H1 (cell line): ENCODE measurements at regions not wholly inside any gene's neighbourhood (a gene's known extent, or its start where the extent isn't known, plus 50 kb on each side); places are given as distances from the start of the nearest gene placed in this dataset.
A peak's percentile ranks its signal among the peaks of the same experiment; 100 is the strongest.

Experiments
- CTCF ChIA-PET: fragments of 300-600 bp; sonication (Branson Sonifier 250); formaldehyde crosslinking; loops from one replicate; lab custom pipeline; 2021; ENCODE audit not compliant: partially characterized antibody; lab: Charles Lee
- POLR2A ChIA-PET: fragments of 300-600 bp; sonication (Branson Sonifier 250); formaldehyde crosslinking; loops from one replicate; lab custom pipeline; 2021; ENCODE audit warnings: inconsistent platforms; ENCODE audit not compliant: partially characterized antibody; lab: Charles Lee
- DNase-seq, 2 experiments: peaks; one replicate each; pipeline versions ENCODE4 v3.0.0 to v3.0.0-alpha.2; 2010 to 2022; ENCODE audit warnings: low spot score in 2 of 2, low read depth in 1 of 2, mixed read lengths in 1 of 2
- FAIRE-seq: peaks from 2 replicates; lab custom pipeline; 2011; peaks lifted over from hg19 to GRCh38; lab: Jason Lieb, UNC
- H2AFZ ChIP-seq: 2 replicates; pipeline ENCODE4 v1.8.1; 2012; ENCODE audit warnings: low read length, inconsistent platforms
- H2AK5ac ChIP-seq: 2 replicates; pipeline ENCODE4 v1.6.1; 2013; ENCODE audit warnings: low read depth, low read length
- H2BK120ac ChIP-seq: replicated peaks from 2 replicates; pipeline ENCODE3; 2013; ENCODE audit warnings: low read depth, low read length, inconsistent platforms
- H2BK12ac ChIP-seq: 2 replicates; pipeline ENCODE4 v1.6.1; 2013; ENCODE audit warnings: low read depth, low read length
- H2BK15ac ChIP-seq: 2 replicates; pipeline ENCODE4 v1.6.1; 2013; ENCODE audit warnings: low read length
- H2BK20ac ChIP-seq: 2 replicates; pipeline ENCODE4 v1.6.1; 2013; ENCODE audit warnings: low read length
- H2BK5ac ChIP-seq: 2 replicates; pipeline ENCODE4 v1.6.1; 2013; ENCODE audit warnings: low read depth, low read length
- H3K14ac ChIP-seq: 2 replicates; pipeline ENCODE4 v1.6.1; 2013; ENCODE audit warnings: inconsistent platforms; ENCODE audit not compliant: insufficient read length
- H3K18ac ChIP-seq: 2 replicates; pipeline ENCODE4 v1.6.1; 2013; ENCODE audit warnings: low read length; ENCODE audit errors: extremely low read depth
- H3K23ac ChIP-seq: 2 replicates; pipeline ENCODE4 v1.6.1; 2013; ENCODE audit warnings: inconsistent platforms; ENCODE audit not compliant: insufficient read length
- H3K23me2 ChIP-seq: 2 replicates; pipeline ENCODE4 v1.6.1; 2013; ENCODE audit warnings: low read depth, low read length
- H3K27ac ChIP-seq: 2 replicates; pipeline ENCODE4 v1.6.1; 2011; ENCODE audit warnings: low read depth, low read length, inconsistent platforms
- H3K27me3 ChIP-seq, 4 experiments: replicated peaks in 1 of 4; 1 replicate in 1 of 4; 2 replicates in 3 of 4; pipeline versions ENCODE4 v1.6.1 to v1.8.1; 2011 to 2013; ENCODE audit warnings: low read length in 3 of 4, mild to moderate bottlenecking in 3 of 4, inconsistent platforms in 2 of 4, mixed read lengths in 2 of 4, moderate library complexity in 1 of 4; ENCODE audit not compliant: control insufficient read depth in 3 of 4, insufficient read depth in 3 of 4; ENCODE audit errors: extremely low read depth in 1 of 4
- H3K36me3 ChIP-seq, 4 experiments: 2 replicates each; pipeline versions ENCODE4 v1.6.1 to v1.8.1; 2011 to 2013; ENCODE audit warnings: mild to moderate bottlenecking in 4 of 4, low read length in 3 of 4, moderate library complexity in 2 of 4, control low read depth in 1 of 4, inconsistent platforms in 1 of 4; ENCODE audit not compliant: insufficient read depth in 4 of 4, control insufficient read depth in 2 of 4
- H3K4ac ChIP-seq: replicated peaks from 2 replicates; pipeline ENCODE3; 2013; ENCODE audit warnings: low read length, low read depth, mixed read lengths, inconsistent platforms; ENCODE audit not compliant: insufficient read length
- H3K4me1 ChIP-seq, 4 experiments: replicated peaks in 1 of 4; 1 replicate in 1 of 4; 2 replicates in 3 of 4; pipeline versions ENCODE4 v1.6.1 to v1.8.1; 2011 to 2013; ENCODE audit warnings: low read length in 3 of 4, inconsistent platforms in 2 of 4, mixed read lengths in 1 of 4; ENCODE audit not compliant: insufficient read depth in 4 of 4, control insufficient read depth in 3 of 4
- H3K4me2 ChIP-seq, 2 experiments: 2 replicates each; pipeline versions ENCODE4 v1.6.1 to v1.8.1; 2011 to 2013; ENCODE audit warnings: low read depth in 2 of 2, low read length in 2 of 2, control low read depth in 1 of 2, inconsistent platforms in 1 of 2, mild to moderate bottlenecking in 1 of 2; ENCODE audit not compliant: insufficient read depth in 1 of 2
- H3K4me3 ChIP-seq, 4 experiments: fragments of 200-600, 300-600 bp in 1 of 4; sonication (generic), shearing (Covaris generic), sonication (Bioruptor Twin) in 1 of 4; 2 replicates each; pipeline versions ENCODE4 v1.5.1 to v1.8.1; 2011 to 2016; ENCODE audit warnings: low read length in 4 of 4, low read depth in 3 of 4, control low read depth in 2 of 4, inconsistent platforms in 2 of 4, mild to moderate bottlenecking in 2 of 4, mixed read lengths in 1 of 4, moderate library complexity in 1 of 4; ENCODE audit not compliant: insufficient read depth in 2 of 4; ENCODE audit errors: extremely low read depth in 1 of 4
- H3K56ac ChIP-seq: replicated peaks from 2 replicates; pipeline ENCODE3; 2013; ENCODE audit warnings: low read depth, mild to moderate bottlenecking, mixed read lengths, low read length, inconsistent platforms; ENCODE audit not compliant: insufficient read length
- H3K79me1 ChIP-seq: 2 replicates; pipeline ENCODE4 v1.6.1; 2013; ENCODE audit warnings: low read depth, low read length, control low read depth
- H3K79me2 ChIP-seq, 2 experiments: 2 replicates each; pipeline versions ENCODE4 v1.6.1 to v1.8.1; 2012 to 2013; ENCODE audit warnings: low read length in 2 of 2, mild to moderate bottlenecking in 2 of 2, inconsistent platforms in 1 of 2; ENCODE audit not compliant: insufficient read depth in 2 of 2, control insufficient read depth in 1 of 2
- H3K9ac ChIP-seq, 4 experiments: replicated peaks in 1 of 4; 1 replicate in 1 of 4; 2 replicates in 3 of 4; pipeline versions ENCODE4 v1.6.1 to v1.8.1; 2011 to 2013; ENCODE audit warnings: low read depth in 3 of 4, low read length in 3 of 4, control low read depth in 2 of 4, mild to moderate bottlenecking in 2 of 4, moderate library complexity in 2 of 4, inconsistent platforms in 1 of 4; ENCODE audit errors: extremely low read depth in 1 of 4
- H3K9me3 ChIP-seq, 2 experiments: 2 replicates each; pipeline versions ENCODE4 v1.6.1 to v1.8.1; 2012 to 2013; ENCODE audit warnings: mild to moderate bottlenecking in 2 of 2, moderate library complexity in 2 of 2, control low read depth in 1 of 2, inconsistent platforms in 1 of 2, low read depth in 1 of 2, low read length in 1 of 2, mixed read lengths in 1 of 2; ENCODE audit not compliant: insufficient read depth in 2 of 2
- H4K20me1 ChIP-seq, 2 experiments: replicated peaks in 1 of 2; 2 replicates each; pipeline versions ENCODE3 to v1.8.1; 2011 to 2013; ENCODE audit warnings: inconsistent platforms in 2 of 2, low read length in 2 of 2, mild to moderate bottlenecking in 1 of 2; ENCODE audit not compliant: insufficient read depth in 2 of 2, control insufficient read depth in 1 of 2
- H4K5ac ChIP-seq: 2 replicates; pipeline ENCODE4 v1.6.1; 2013; ENCODE audit warnings: low read length, low read depth, mixed read lengths, inconsistent platforms; ENCODE audit not compliant: insufficient read length
- H4K8ac ChIP-seq: 2 replicates; pipeline ENCODE4 v1.8.0; 2013; ENCODE audit warnings: mild to moderate bottlenecking, moderate library complexity, low read length, inconsistent platforms; ENCODE audit not compliant: insufficient read depth; ENCODE audit errors: extremely low read depth
- H4K91ac ChIP-seq: replicated peaks from 2 replicates; pipeline ENCODE3; 2013; ENCODE audit warnings: low read length, mixed read lengths, inconsistent platforms; ENCODE audit not compliant: insufficient read length
- ATF2 ChIP-seq: IDR thresholded peaks from 2 replicates; pipeline ENCODE4 v1.6.1; 2012; ENCODE audit warnings: low read length, inconsistent platforms
- CBX5 ChIP-seq: fragments of 300-800, 300-1000 bp; sonication (generic); IDR thresholded peaks from 2 replicates; pipeline ENCODE4 v1.7.1; 2016; ENCODE audit warnings: antibody characterized with exemption, low read length, low read depth
- HDAC6 ChIP-seq: IDR thresholded peaks from one replicate; pipeline ENCODE4 v1.7.1; 2012; ENCODE audit warnings: low read depth, mild to moderate bottlenecking, inconsistent platforms, low read length, moderate library complexity
- MAX ChIP-seq: IDR thresholded peaks from 2 replicates; pipeline ENCODE4 v1.6.1; 2012; ENCODE audit warnings: inconsistent platforms
- POU5F1 ChIP-seq: IDR thresholded peaks from 2 replicates; pipeline ENCODE4 v1.6.1; 2011; ENCODE audit warnings: low read depth, mild to moderate bottlenecking, low read length, moderate library complexity
- RBBP5 ChIP-seq: IDR thresholded peaks from 2 replicates; pipeline ENCODE4 v1.7.1; 2012; ENCODE audit warnings: low read depth, mild to moderate bottlenecking, inconsistent platforms, low read length, moderate library complexity, borderline replicate concordance
- WGBS, 2 experiments: shearing (Covaris generic) in 1 of 2; methylation state at CpG; one replicate each; pipeline versions ENCODE4 v1.1.6 to v1.1.7; 2013 to 2015; ENCODE audit warnings: low lambda C conversion rate in 2 of 2, mixed read lengths in 2 of 2, inconsistent platforms in 1 of 2, low coverage in 1 of 2, missing lambda C conversion rate in 1 of 2; ENCODE audit not compliant: insufficient replicate concordance in 2 of 2, insufficient coverage in 1 of 2, insufficient read length in 1 of 2; ENCODE audit errors: extremely low coverage in 1 of 2, missing lambda C conversion rate in 1 of 2; 5-methylcytosine and 5-hydroxymethylcytosine counted together

- FAIRE-seq = no peak
- TF ChIP-seq CBX5 (no peak), MAX (no peak), ATF2 (no peak), POU5F1 (no peak), HDAC6 (no peak), RBBP5 (no peak)
These were observed 334.9 kb upstream of the AJAP1 start for GRCh38 chr1:4319496-4319895.

More at GRCh38 chr1:4319496-4319895, 334.9 kb upstream of the AJAP1 start:
- DNase-seq = no peak
- Histone ChIP-seq H3K4me3 (no peak overlapping the region), H3K56ac (no peak overlapping the region), H4K5ac (no peak overlapping the region), H2AK5ac (no peak overlapping the region), H2BK5ac (no peak overlapping the region), H2BK15ac (no peak overlapping the region), H3K9ac (no peak overlapping the region), H3K9me3 (peaks cover 11 to 54% of the 10 kb centered on the region in 2 experiments), H2AFZ (no peak overlapping the region), H2BK120ac (no peak overlapping the region), H3K36me3 (no peaks in the 10 kb centered on the region), H3K4ac (no peak overlapping the region), H3K4me2 (no peak overlapping the region), H2BK12ac (no peak overlapping the region), H3K4me1 (peaks cover 0 to 6% (median 4%) of the 10 kb centered on the region in 4 experiments; a peak in 3 of 7 replicates), H3K27me3 (no peaks in the 10 kb centered on the region), H3K18ac (no peak overlapping the region), H3K79me1 (no peaks in the 10 kb centered on the region), H2BK20ac (peak overlapping the region; percentile 7; the same call in 1 of the 2 replicates), H3K27ac (no peak overlapping the region), H3K23ac (no peak overlapping the region), H4K8ac (no peak overlapping the region), H4K91ac (no peak overlapping the region), H3K14ac (no peak overlapping the region), H3K23me2 (no peaks in the 10 kb centered on the region), H4K20me1 (no peaks in the 10 kb centered on the region), H3K79me2 (no peaks in the 10 kb centered on the region)
- 54% methylated on average over 2 of the region's 2 CpGs; no CpG with 5 or more reads in 1 of the 2 experiments for WGBS, 2 experiments
- ChIA-PET POLR2A (no interaction called here), CTCF (no interaction called here)
